ENCODE measurements at regions not wholly inside any gene's neighbourhood (a gene's known extent, or its start where the extent isn't known, plus 50 kb on each side); places are given as distances from the start of the nearest gene placed in this dataset.

GRCh38 chr13:40440990-40441820 lies 225.2 kb downstream of the FOXO1 start:
- intact Hi-C loops (cut with DNase I): loop anchor here in 1 of 2 donors (5.0 kb wide), 1 partner anchor 226 kb away; the partner anchor contains the start of gene FOXO1
- ATAC-seq: peak; percentile 75 to 80

GRCh38 chr13:40442231-40442630 lies 224.2 kb downstream of the FOXO1 start:
- DNase-seq: no peak
- intact Hi-C loops (cut with DNase I): loop anchor here in 1 of 2 donors (5.0 kb wide), 1 partner anchor 225 kb away; the partner anchor contains the start of gene FOXO1
- peak in 1 of 2 donors; percentile 29 for ATAC-seq

More at GRCh38 chr13:40440990-40441820, 225.2 kb downstream of the FOXO1 start:
- peak; percentile 85 for DNase-seq

DNA sequence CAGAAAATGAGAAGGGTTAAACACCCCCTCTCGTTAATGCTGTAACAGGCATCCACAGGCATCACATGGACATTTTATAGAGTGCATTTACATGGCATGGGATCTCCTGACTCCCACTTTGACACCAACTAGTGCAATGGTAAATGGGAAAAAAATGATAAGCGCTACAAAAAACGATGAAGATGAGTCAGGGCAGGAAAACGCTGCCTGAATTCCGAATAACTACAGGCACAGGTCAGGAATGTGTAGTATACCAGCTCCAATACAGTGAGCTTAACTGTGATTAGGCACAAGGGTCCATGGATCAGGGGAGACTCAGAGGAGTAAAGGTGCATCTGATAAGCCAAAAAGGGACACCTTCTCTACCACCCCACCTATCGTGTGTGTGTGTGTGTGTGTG lies 223.6 kb downstream of the FOXO1 start:
- ATAC-seq: peak in 1 of 2 donors; percentile 6
- intact Hi-C loops (cut with DNase I): loop anchor here in 1 of 2 donors (5.0 kb wide), 1 partner anchor 224 kb away; the partner anchor contains the start of gene FOXO1

DNA sequence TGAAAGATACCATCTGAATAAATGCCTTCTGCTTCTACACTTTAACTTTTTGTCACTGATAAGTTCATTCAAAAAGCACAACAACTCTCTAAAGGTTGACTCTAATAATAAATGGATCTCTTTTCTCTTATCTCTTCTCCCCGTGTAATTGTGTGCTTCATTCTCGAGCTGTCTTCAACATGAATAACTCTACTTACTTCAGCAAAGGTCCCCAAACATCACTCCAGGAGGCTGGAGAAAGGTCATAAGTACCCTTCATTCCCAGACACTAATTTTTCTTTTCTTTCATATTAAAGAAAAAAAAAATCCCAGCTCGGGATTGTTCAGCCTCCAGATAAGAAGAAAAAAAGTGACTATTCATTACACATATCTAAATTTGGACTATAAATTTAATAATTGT lies 222.2 kb downstream of the FOXO1 start:
- intact Hi-C loops (cut with DNase I): loop anchor here in 1 of 2 donors (5.0 kb wide), 1 partner anchor 223 kb away; the partner anchor contains the start of gene FOXO1
- DNase-seq (no peak), ATAC-seq (no peak)

More for the DNA sequence above, 223.6 kb downstream of the FOXO1 start:
- DNase-seq: no peak

GRCh38 chr13:40445557-40445990 lies 220.9 kb downstream of the FOXO1 start:
- DNase-seq (peak; percentile 55), ATAC-seq (peak; percentile 46 to 65)
- intact Hi-C loops (cut with DNase I): no loop called here

- ATAC-seq (peak in 1 of 2 donors; percentile 20), DNase-seq (no peak)
- intact Hi-C loops (cut with DNase I): no loop called here
Observed at GRCh38 chr13:40446365-40446764, 220.1 kb downstream of the FOXO1 start.

GRCh38 chr13:40447857-40448256 lies 218.6 kb downstream of the FOXO1 start:
- ATAC-seq: no peak
- intact Hi-C loops (cut with DNase I): no loop called here
- no peak for DNase-seq

GRCh38 chr13:40452038-40452666 lies 214.3 kb downstream of the FOXO1 start:
- intact Hi-C loops (cut with DNase I): no loop called here
- peak; percentile 66 to 81 for ATAC-seq
- DNase-seq: no peak

DNA sequence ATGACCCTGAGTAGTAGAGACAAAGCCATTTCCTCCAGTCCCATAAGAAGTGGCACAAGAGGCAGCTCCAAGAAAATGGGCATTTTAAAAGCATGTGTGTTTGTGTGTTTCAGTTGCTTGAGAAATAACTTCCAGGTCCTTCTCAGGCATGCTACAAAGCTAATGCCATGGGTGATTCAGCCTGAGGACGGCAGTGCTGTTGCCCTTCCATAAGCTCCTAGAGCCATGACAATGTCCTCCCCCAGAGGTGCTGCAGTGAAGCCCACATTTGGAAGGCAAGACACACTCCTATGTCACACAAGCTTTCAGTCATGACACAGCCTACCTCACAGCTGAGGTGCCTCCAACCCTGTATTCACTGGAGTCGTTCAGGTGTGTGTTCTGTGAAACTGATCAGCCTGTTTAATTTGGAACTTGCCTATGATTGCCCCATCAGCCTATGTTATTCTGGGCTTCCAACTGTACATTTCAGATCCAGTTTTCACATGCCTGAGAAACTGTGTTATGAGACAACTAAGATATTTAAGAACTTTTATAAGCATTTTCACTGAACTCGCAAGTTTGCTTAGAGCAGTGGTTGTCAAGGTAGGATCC lies 213.6 kb downstream of the FOXO1 start:
- DNase-seq (no peak), ATAC-seq (no peak)
- intact Hi-C loops (cut with DNase I): no loop called here

DNA sequence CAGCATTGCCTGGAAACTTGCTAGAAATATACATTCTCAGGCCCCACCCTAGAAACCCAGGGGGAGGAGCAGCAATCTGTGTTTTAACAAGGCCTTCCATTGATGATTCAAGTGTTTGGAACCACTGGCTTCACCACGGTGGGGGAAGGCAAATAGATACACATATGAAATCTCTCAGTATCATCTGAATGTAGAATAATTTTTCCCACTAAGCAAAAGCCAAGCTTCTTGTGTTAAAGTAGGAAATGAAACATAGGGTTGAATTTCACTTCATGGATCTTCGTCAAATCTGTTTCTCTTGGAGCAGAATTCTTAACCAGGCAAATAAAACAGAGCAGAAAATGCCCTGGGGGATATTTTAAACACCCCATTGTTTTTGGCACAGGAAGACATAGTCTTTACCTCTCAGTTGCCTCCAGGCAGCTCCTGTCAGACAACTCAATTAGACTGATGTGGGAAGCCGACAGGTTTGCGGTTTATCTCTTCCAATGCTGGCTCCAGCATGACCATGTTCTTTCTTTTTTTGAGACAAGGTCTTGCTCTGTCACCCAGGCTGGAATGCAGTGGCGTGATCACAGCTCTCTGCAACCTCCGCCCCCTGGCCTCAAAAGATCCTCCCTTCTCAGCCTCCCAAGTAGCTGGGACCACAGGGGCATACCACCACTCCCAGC lies 213.0 kb downstream of the FOXO1 start:
- ATAC-seq (no peak), DNase-seq (no peak)
- intact Hi-C loops (cut with DNase I): no loop called here

- no peak for DNase-seq
- ATAC-seq: no peak
- intact Hi-C loops (cut with DNase I): no loop called here
Observed at GRCh38 chr13:40456397-40456953, 210.0 kb downstream of the FOXO1 start.

- ATAC-seq (no peak), DNase-seq (no peak)
- intact Hi-C loops (cut with DNase I): no loop called here
Observed at GRCh38 chr13:40456979-40457553, 209.4 kb downstream of the FOXO1 start.

DNA sequence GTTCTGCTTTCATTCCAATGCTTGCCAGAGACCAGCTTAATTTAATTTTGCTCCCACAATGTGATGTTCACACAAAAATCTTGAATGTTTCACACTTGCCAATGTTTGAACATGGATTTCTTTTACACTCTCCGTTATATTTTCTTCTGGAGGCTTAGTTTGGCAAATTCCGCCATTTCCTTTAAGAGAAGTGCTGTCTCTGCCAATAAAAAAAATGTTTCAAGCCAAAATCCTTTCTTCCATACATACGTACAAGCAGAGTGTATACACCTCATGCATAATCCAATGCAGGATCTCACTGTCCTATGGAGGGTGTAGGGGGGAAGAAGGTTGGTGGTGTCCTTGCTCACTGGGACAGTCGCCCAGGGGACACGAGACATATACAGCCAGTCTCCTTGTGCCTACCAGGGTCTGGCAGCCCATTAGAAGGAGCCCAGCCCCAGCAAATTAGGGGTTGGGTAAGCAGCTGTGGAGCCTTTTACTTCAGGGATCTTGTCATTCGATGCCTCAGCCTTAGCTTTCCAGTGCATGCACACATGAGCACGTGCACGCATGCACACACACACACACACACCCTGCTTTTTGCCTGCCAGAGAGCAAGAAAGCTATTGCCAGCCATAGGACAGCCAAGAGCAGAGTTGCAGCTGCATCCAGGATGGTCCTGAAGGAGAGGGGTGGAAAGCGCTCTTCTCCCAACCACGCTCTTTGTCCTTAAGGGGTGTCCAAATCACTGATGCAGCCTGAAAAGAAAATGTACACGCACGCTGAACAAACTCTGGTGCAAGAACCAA lies 208.3 kb downstream of the FOXO1 start:
- peak in 1 of 2 donors; percentile 53 for ATAC-seq
- DNase-seq: no peak
- intact Hi-C loops (cut with DNase I): no loop called here

- ATAC-seq: no peak
- intact Hi-C loops (cut with DNase I): no loop called here
- no peak for DNase-seq
Observed at GRCh38 chr13:40458720-40458990, 207.8 kb downstream of the FOXO1 start.

DNA sequence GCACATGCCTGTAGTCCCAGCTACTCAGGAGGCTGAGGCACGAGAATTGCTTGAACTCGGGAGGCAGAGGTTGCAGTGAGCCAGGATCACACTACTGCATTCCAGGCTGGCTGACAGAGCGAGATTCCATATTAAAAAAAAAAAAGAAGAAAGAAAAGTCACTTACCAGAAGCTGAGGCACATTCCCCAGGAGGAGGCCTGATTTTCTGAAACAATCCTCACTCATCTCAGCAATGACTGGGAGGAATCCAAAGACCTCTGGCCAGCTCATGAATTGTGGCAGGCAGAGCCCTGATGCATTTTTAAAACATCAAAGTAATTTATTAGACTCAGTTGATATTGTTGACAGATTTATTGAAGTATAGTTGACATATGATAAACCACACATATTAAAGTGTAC lies 206.3 kb downstream of the FOXO1 start:
- ATAC-seq (no peak), DNase-seq (no peak)
- intact Hi-C loops (cut with DNase I): no loop called here

DNA sequence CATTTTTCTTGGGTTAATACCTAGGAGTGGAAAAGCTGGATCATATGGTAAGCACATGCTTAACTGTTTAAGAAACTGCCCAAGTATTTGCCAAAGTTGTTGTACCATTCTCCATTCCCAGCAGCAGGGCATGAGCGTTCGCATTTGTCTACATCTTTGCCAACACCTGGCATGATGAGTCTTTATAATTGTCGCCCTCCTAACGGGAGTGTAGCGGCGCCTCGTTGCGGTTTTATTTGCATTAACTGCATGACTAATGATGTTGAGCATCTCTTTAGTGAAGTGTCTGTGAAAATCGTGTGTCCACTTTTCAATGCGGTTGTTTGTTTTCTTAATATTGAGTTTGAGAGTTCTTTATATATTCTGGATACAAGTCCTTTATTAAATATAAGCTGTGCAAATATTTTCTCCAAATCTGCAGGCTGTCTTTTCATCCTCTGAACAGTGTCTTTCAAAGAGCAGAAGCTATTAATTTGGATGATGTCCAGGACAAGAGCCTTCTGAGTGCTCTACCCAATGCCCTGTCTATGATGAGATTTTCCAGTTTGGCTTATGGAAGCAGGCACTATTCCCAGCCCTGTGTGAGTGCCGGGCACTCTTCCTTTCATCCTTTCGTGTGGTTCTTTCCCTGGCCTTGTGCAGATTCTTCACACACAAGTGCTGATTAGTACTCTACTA lies 202.0 kb downstream of the FOXO1 start:
- intact Hi-C loops (cut with DNase I): no loop called here
- no peak for DNase-seq
- ATAC-seq: no peak

GRCh38 chr13:40465015-40465390 lies 201.4 kb downstream of the FOXO1 start:
- intact Hi-C loops (cut with DNase I): no loop called here
- DNase-seq: no peak
- ATAC-seq: no peak

DNA sequence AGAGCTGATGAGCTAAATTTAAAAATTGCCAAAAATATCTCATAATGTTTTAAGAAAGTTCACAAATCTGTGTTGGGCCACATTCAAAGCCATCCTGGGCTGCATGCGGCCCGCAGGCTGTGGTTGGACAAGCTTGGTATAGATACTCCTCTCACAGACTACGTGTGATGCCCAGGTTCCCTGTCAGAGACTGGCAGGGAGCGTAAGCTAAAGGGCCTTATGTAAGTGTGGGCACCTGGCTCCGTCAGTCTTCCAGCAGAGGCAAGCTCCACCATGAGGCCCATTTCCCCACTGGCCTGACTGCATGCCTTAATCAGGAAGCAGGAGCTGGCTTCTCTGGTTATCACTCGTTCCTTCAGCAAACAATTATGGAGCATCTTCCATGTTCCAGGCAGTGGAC lies 200.2 kb downstream of the FOXO1 start:
- no peak for ATAC-seq
- no peak for DNase-seq
- intact Hi-C loops (cut with DNase I): no loop called here

Data from left cardiac atrium (tissue), 4 donors.